Uterus (tissue), 2 donors: ENCODE measurements at regions not wholly inside any gene's neighbourhood (a gene's known extent, or its start where the extent isn't known, plus 50 kb on each side); places are given as distances from the start of the nearest gene placed in this dataset.

Experiments used
- CTCF ChIP-seq, 4 experiments: fragments of 200-600 bp in 2 of 4; fragments of 450-650 bp in 2 of 4; sonication (generic) in 2 of 4; IDR thresholded peaks; one replicate each; pipeline ENCODE4 v1.5.1; 2016 to 2019; ENCODE audit warnings: antibody characterized with exemption in 4 of 4, mild to moderate bottlenecking in 2 of 4, moderate library complexity in 1 of 4
- POLR2A ChIP-seq, 2 donors: fragments of 450-650 bp; IDR thresholded peaks; one replicate each; pipeline ENCODE4 v1.6.1; 2016; ENCODE audit warnings: antibody characterized with exemption in 2 of 2, mild to moderate bottlenecking in 1 of 2, moderate library complexity in 1 of 2

- TF ChIP-seq CTCF (IDR thresholded peaks at IDR 0.05) (no peak), POLR2A (IDR thresholded peaks at IDR 0.05) (no peak)
Observed at GRCh38 chr1:38541223-38541622, 318.3 kb downstream of the RRAGC start.
